ENCODE measurements at regions not wholly inside any gene's neighbourhood (a gene's known extent, or its start where the extent isn't known, plus 50 kb on each side); places are given as distances from the start of the nearest gene placed in this dataset.

- TF ChIP-seq, protein P1, sequence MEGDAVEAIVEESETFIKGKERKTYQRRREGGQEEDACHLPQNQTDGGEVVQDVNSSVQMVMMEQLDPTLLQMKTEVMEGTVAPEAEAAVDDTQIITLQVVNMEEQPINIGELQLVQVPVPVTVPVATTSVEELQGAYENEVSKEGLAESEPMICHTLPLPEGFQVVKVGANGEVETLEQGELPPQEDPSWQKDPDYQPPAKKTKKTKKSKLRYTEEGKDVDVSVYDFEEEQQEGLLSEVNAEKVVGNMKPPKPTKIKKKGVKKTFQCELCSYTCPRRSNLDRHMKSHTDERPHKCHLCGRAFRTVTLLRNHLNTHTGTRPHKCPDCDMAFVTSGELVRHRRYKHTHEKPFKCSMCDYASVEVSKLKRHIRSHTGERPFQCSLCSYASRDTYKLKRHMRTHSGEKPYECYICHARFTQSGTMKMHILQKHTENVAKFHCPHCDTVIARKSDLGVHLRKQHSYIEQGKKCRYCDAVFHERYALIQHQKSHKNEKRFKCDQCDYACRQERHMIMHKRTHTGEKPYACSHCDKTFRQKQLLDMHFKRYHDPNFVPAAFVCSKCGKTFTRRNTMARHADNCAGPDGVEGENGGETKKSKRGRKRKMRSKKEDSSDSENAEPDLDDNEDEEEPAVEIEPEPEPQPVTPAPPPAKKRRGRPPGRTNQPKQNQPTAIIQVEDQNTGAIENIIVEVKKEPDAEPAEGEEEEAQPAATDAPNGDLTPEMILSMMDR (IDR thresholded peaks at IDR 0.05; ENCODE audit: low read depth, low read length) = no peak
- H3K4me3 ChIP-seq (ENCODE audit: low read depth, low read length) = no peak overlapping the region
Measured at GRCh38 chr15:25545017-25545416, 106.2 kb upstream of the UBE3A start.

DNA sequence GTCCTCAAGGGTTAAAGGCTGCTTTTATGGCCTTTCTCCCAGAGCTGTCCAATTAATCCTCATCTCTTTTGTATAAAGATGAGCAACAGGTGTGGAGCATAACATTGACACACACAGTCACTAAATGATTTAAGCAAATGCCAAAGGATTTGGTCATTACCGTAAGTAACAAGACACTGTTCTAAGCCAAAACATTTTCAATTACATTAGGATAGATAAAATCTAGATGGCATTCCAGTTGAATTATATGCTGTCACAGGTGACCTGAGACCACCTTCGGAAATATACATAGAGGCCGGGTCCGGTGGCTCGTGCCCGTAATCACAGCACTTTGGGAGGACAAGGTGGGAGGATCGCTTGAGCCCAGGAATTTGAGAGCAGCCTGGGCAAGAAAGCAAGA is 105.3 kb upstream of the UBE3A start:
- H3K4me3 ChIP-seq (ENCODE audit: low read depth, low read length) = no peak overlapping the region
- TF ChIP-seq, protein P1 (IDR thresholded peaks at IDR 0.05; ENCODE audit: low read depth, low read length) = no peak

GRCh38 chr15:25543196-25543595 is 104.4 kb upstream of the UBE3A start:
- TF ChIP-seq, protein P1 (IDR thresholded peaks at IDR 0.05; ENCODE audit: low read depth, low read length) = no peak
- no peak overlapping the region for H3K4me3 ChIP-seq (ENCODE audit: low read depth, low read length)

DNA sequence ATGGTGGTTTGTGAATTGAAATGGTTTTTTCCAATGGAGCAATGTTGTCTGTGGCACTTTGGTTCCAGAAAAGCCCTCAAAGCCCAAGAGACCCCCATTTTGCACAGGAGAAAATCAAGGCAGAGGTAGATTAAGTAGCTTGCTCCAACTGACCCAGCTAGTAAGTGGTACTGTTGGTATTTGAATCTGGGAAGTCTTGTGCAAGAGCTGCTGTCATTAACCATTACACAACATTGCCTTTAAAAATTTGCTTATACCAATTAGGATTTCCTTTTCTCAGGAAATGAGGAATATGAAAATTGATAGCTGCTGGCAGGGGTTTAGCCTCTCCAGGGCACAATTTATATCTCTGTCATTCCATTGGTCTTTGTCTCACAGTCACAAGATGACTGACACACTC is 102.4 kb upstream of the UBE3A start:
- no peak overlapping the region for H3K4me3 ChIP-seq (ENCODE audit: low read depth, low read length)
- TF ChIP-seq, protein P1 (IDR thresholded peaks at IDR 0.05; ENCODE audit: low read depth, low read length) = no peak

DNA sequence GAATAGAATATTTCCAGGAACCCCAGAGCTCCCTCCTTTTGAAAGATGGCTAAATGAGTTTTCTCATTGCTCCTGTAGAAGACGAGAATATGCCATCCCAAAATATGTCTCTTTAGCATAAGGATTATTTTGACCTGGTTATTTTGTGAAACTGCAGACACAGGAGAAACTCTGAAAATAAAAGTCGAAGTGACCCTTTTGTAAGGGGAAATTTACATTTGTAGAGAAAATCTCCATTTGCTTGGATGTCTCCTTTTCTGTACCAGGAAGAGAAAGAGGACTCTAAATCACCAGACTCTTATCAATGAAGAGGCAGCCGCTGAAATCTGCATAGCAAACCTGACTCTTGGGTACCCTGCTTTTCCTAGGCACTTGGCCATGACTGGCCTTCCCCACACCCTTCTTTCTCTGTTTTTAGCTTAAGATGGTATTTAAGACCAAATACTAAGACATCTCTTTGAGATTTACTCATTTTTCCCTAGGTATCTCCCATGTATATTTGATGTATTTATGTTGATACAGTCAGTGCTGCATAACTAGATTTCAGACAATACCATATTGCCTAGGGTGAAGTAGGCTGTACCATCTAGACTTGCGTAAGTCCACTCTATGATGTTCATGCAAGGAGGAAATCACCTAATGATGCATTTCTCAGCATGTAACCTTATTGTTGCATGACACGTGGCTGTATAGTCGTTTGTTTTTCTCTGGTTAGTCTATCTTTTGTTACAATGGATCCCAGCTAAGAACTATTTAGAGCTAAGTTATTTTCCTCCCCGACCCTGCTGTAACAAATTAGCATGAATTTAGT is 98.2 kb upstream of the UBE3A start:
- TF ChIP-seq, protein P1 (IDR thresholded peaks at IDR 0.05; ENCODE audit: low read depth, low read length) = no peak

GRCh38 chr15:25535866-25536265 is 97.0 kb upstream of the UBE3A start:
- TF ChIP-seq, protein P1 (IDR thresholded peaks at IDR 0.05; ENCODE audit: low read depth, low read length) = no peak
- no peak overlapping the region for H3K4me3 ChIP-seq (ENCODE audit: low read depth, low read length)

More for the DNA sequence above, 98.2 kb upstream of the UBE3A start:
- no peak overlapping the region for H3K4me3 ChIP-seq (ENCODE audit: low read depth, low read length)

GRCh38 chr15:25534293-25534692 is 95.5 kb upstream of the UBE3A start:
- TF ChIP-seq, protein P1 (IDR thresholded peaks at IDR 0.05; ENCODE audit: low read depth, low read length) = no peak
- H3K4me3 ChIP-seq (ENCODE audit: low read depth, low read length) = no peak overlapping the region

All from WI38 (cell line).